Skeletal muscle satellite cell (primary cell): ENCODE measurements at regions not wholly inside any gene's neighbourhood (a gene's known extent, or its start where the extent isn't known, plus 50 kb on each side); places are given as distances from the start of the nearest gene placed in this dataset. TPM values are rescaled to one million over a fixed set of nuclear protein-coding genes. Genes with fewer than 3 reads are reported as not detected.

Experiments
- H3K27me3 ChIP-seq: 2 replicates; pipeline ENCODE4 v1.7.0; 2013; ENCODE audit warnings: low read length; ENCODE audit not compliant: control insufficient read depth, insufficient read depth
- H3K36me3 ChIP-seq: 2 replicates; pipeline ENCODE4 v1.7.0; 2013; ENCODE audit warnings: mild to moderate bottlenecking, control low read depth, low read length; ENCODE audit not compliant: insufficient read depth
- H3K4me1 ChIP-seq: 2 replicates; pipeline ENCODE4 v1.7.0; 2013; ENCODE audit warnings: low read length; ENCODE audit not compliant: control insufficient read depth, insufficient read depth
- H3K4me2 ChIP-seq: 2 replicates; pipeline ENCODE4 v1.7.0; 2013; ENCODE audit warnings: mild to moderate bottlenecking, low read length
- H3K4me3 ChIP-seq: 2 replicates; pipeline ENCODE4 v1.7.0; 2013; ENCODE audit warnings: low read length
- H3K9ac ChIP-seq: 2 replicates; pipeline ENCODE4 v1.7.0; 2013; ENCODE audit warnings: mild to moderate bottlenecking, low read depth, low read length, moderate library complexity
- H3K9me3 ChIP-seq: replicated peaks from 2 replicates; pipeline ENCODE4 v1.7.0; 2013; ENCODE audit warnings: mild to moderate bottlenecking, control low read depth, low read length
- small RNA-seq: library from RNA; depleted of rRNA; stranded (forward); fragments of <200 nt; gene quantifications from one replicate; pipeline ENCODE3, GENCODE V24; 2012

DNA sequence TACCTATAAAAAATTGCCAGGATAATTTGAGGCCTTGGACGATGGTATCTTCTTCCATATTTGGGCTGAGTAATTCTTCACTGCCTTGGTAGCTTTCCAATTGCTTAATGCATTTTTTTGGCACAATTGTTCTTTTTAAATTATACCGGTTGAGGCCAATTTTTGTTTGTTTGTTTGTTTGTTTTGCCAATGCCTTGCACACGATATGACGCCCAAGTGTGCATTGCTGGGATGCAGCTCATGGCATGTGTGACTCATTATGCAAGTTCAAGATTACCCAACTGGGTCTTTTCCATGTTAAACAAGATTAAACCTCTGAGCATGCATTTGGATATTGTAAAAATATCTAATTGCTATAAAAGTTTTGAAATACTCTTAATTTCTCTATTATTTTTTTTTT lies 71.1 kb upstream of the KCNIP4 start:
- no peaks in the 10 kb centered on the region for H3K4me1 ChIP-seq
- H3K27me3 ChIP-seq, result no peaks in the 10 kb centered on the region
- no peak overlapping the region for H3K4me2 ChIP-seq
- H3K9ac ChIP-seq, result no peak overlapping the region
- no peaks in the 10 kb centered on the region for H3K9me3 ChIP-seq
- no peaks in the 10 kb centered on the region for H3K36me3 ChIP-seq
- H3K4me3 ChIP-seq, result no peak overlapping the region

- Histone ChIP-seq H3K9ac (no peak overlapping the region), H3K36me3 (no peaks in the 10 kb centered on the region), H3K4me1 (no peaks in the 10 kb centered on the region), H3K4me3 (no peak overlapping the region), H3K27me3 (no peaks in the 10 kb centered on the region), H3K9me3 (no peaks in the 10 kb centered on the region), H3K4me2 (no peak overlapping the region)
These were observed 65.7 kb upstream of the KCNIP4 start for GRCh38 chr4:22014222-22014741.

DNA sequence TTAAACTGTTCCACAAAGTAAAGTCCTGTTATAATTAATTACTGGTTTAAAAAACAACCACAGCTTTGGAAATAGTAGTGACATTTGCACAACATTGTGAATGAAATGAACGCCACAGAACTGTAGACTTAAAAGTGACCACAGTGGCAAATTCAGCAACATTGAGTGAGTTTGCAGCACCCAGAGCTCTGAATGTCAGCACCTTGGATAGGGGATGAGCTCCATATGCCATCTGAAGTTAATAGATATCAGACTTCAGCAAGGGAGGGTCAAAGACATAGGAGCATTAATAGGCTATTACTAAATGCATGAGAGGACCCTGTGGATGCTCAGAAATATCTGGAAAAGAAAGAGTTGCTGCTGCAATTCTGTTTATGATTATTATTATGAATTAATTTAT lies 55.3 kb upstream of the KCNIP4 start:
- H3K27me3 ChIP-seq, result no peaks in the 10 kb centered on the region
- no peak overlapping the region for H3K4me3 ChIP-seq
- no peaks in the 10 kb centered on the region for H3K4me1 ChIP-seq
- H3K9ac ChIP-seq, result no peak overlapping the region
- H3K4me2 ChIP-seq, result no peak overlapping the region
- H3K9me3 ChIP-seq, result no peaks in the 10 kb centered on the region
- no peaks in the 10 kb centered on the region for H3K36me3 ChIP-seq

Small RNA genes in the stretch of these regions (small RNA-seq; reads per million reads assigned to genes)
- not detected for gene RNU6-420P
